ENCODE measurements at regions not wholly inside any gene's neighbourhood (a gene's known extent, or its start where the extent isn't known, plus 50 kb on each side); places are given as distances from the start of the nearest gene placed in this dataset.
"Not testable (repeated sequence)": the region's sequence is repeated elsewhere in the genome, so short reads cannot be mapped to it uniquely, and the experiment has no call there.

DNA sequence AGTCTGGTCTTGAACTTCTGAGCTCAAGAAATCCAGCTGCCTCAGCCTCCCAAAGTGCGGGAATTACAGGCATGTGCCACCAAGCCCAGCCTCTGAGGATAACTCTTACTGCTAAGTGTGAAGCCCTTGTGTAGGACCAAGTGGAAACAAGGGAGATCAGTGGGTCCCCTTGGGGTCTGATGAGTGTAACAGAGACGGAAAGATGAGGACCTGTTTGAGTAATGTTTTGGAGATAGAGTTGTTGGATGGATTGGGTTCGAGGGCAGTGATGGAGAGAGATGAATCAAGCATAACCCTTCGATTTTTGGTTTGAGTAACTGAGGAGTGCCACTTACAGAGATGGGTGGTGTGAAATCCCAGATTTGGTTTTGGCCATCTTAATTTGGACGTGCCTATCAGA is 378.7 kb downstream of the ANAPC1 start:
- TF ChIP-seq, protein P1, sequence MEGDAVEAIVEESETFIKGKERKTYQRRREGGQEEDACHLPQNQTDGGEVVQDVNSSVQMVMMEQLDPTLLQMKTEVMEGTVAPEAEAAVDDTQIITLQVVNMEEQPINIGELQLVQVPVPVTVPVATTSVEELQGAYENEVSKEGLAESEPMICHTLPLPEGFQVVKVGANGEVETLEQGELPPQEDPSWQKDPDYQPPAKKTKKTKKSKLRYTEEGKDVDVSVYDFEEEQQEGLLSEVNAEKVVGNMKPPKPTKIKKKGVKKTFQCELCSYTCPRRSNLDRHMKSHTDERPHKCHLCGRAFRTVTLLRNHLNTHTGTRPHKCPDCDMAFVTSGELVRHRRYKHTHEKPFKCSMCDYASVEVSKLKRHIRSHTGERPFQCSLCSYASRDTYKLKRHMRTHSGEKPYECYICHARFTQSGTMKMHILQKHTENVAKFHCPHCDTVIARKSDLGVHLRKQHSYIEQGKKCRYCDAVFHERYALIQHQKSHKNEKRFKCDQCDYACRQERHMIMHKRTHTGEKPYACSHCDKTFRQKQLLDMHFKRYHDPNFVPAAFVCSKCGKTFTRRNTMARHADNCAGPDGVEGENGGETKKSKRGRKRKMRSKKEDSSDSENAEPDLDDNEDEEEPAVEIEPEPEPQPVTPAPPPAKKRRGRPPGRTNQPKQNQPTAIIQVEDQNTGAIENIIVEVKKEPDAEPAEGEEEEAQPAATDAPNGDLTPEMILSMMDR (conservative IDR thresholded peaks at IDR 0.05; ENCODE audit: low read depth, low read length) = not testable (repeated sequence)
- TF ChIP-seq EZH2 (IDR thresholded peaks at IDR 0.05; ENCODE audit: low read length, unreplicated experiment); EZH2phosphoT487 (IDR thresholded peaks at IDR 0.05; ENCODE audit: borderline replicate concordance, low read length): not testable (repeated sequence)

Data from PC-3 (cell line).